ENCODE measurements at regions not wholly inside any gene's neighbourhood (a gene's known extent, or its start where the extent isn't known, plus 50 kb on each side); places are given as distances from the start of the nearest gene placed in this dataset.
"Not testable (repeated sequence)": the region's sequence is repeated elsewhere in the genome, so short reads cannot be mapped to it uniquely, and the experiment has no call there.

DNA sequence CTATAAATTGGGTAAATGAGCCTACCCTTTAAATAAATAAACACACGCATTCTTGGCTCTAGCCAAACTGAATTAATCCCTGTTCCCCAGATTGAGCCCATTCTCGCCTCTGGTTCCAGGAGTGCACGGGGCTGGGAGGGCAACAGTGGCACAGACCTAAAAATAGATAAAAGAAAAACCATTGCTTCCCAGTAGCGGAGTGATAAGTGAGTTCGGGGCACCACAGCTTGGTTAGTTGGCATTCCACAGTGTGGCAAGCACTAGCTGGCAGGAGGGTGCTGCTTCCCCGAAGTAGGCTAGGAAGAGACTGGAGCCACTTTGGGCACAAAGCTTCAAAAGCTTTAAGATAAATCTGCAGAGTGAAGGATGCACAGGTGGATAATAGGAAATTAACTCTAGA is 322.2 kb upstream of the SGCD start:
- no peak for DNase-seq

DNA sequence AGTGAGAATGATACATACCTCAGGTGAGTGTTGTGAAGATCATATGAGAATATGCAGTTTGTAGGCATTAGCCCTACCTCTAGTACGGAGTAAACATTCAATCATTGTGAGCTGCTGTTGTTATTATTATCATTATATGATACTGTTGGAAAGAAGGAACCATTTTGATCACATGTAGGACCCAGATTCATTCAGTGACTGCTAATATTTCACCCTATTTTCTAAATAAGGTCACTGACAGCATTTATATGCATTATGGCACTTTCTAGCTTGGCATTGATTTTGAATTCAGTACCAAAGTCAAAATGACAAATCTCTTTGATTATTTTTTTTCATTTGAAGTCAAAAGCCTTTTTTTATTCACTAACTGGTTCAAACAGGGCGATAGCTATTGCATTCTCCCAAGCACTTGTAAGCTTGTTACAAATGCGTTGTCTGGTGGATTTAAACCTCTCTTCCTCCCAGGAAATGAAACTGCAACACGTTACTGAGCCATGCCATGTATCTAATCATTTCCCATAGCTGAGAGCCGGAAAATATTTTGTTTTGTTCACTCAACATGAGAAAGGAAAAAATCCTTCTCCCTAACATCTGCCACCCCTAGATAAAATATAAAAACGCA is 320.8 kb upstream of the SGCD start:
- no peak for DNase-seq

DNA sequence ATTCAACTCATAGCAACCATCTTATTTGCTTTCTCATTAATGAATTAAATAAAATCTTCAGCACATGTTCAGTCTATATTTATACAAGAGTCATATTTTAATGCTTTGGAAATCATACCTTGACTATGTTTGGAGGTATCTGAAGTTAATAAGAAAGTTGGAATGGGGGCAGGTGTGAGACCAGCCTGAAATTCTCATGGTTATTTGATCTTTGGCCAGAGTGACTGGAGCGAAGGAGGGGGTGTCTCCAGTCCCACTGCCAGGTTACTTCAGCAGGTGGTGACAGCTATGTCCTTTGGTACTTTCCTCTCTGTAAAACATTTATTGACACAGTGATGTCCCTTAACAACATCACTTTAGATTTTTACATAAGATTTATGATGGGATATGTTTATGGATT is 318.1 kb upstream of the SGCD start:
- DNase-seq: no peak

- no peak for DNase-seq
Measured at GRCh38 chr5:156009583-156009982, 317.4 kb upstream of the SGCD start.

DNA sequence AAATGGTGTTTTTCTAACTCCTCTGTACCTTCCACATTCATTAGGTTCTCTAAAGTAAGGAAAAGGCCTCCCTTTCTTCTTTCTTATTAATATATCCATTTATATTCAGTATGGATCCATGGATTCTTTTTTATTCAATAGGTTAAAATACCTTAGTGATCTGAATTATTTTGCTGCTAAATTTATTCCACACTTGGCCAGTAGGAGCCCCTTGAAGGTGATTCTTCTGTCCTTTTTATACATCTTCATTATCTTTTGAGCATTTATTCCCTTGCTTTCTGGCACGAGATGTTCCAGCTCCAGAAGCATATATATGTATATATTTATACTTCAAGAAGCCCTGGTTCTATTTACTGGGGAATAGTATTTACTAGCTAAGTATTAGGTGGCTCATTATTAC is 311.8 kb upstream of the SGCD start:
- no peak for DNase-seq

DNA sequence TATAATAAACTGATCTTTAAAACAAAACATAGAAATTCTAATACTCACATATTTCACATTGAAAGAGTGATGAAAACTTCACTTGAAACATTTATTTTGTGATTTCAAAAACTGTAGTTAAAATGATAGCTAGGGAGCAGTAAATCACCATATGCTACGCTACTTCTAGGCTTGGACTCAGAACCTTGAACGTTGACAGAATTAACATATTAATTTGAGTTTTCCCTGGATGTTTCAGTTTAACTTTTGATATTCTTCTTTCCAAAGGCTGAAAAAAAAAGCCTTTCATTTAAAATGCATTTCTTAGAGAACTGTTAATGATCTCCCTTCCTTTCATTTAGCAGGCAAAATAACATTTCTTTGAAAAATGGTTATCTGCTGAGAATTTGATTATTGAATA is 307.8 kb upstream of the SGCD start:
- no peak for DNase-seq

DNA sequence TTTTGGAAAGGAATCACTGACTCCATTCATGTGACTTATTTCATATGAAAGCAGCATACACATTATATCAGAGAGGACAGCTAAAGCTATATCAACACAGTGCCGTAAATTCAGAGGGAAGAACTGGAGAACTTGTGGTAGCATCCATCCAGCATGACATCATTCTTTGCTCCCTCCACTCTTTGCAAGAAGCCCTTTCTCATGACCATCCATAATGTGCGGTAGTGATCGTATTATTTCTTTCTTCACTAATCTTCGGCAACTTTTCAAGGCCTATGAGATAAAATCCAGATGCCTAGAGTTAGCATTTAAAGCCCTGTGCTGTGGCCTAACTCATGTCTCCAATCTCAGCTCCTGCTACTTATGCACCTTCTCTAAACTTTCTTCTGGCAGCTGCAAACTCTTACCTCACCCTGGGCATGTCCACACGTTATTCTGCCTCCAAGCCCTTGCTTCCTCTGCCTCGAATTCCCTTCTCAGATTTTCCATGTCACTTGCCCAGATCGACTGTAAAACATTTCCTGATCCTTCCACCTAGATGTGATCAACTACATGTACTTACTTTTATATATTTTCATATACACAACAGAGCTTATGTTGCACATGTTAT is 307.3 kb upstream of the SGCD start:
- DNase-seq: no peak

DNA sequence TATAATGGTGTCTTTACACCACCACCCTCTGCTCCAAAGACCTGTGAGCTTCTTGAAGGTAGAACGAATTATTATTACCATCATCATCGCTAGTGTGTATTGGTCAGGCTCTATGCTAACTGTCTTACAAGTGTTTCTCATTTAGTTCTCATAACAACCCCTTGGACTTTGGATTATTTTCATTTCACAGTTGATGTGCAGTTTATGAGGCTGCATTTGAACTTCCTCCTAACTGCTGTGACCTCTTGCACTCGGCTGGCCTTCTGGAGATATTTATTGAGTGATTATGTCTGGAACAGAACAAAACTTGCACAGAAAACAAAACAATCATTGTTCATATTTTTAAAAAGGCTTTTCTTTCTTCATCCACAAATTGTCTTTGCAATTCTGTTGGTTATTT is 306.3 kb upstream of the SGCD start:
- DNase-seq: no peak

- DNase-seq: no peak
Measured at GRCh38 chr5:156021866-156022265, 305.1 kb upstream of the SGCD start.

DNA sequence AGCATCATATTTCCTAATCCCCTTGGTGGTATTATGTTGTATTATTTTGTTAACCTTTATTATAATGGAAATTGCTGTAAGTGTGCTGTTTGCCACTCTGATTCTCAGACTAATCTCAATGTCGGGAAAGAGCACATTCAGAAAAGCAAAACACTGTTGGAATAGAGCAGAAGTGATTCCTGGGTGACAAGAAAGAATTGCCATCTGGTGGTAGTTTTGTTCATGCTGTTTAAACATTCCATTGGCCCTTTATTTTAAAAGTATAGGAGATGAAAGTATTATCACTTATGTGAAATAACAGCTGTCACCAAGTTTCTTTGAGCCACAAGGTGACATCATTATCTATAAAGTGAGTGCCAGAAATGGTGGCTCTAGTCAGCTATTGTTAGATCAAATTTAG is 301.3 kb upstream of the SGCD start:
- DNase-seq: no peak

GRCh38 chr5:156031181-156031580 is 295.8 kb upstream of the SGCD start:
- DNase-seq: no peak

DNA sequence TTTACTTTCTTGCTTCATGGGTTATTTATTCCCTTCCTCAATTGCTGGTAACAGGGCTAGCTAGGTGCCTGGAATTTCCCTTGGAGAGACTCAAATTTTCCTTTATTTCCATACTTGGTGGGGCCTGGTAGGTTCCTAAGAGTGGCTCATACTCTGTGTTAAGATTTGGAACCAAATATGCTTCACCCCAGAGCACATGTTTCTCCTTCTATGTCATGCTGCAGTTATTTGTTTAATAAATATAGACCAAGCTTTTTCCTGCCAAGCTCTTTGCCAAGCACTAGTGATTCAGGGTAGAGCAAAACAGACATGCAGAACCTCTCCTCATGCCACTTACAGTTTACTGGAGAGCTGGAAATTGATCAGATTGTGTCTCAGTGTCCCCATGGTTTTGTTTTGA is 290.3 kb upstream of the SGCD start:
- DNase-seq: no peak

GRCh38 chr5:156037151-156037909 is 289.6 kb upstream of the SGCD start:
- DNase-seq: no peak

DNA sequence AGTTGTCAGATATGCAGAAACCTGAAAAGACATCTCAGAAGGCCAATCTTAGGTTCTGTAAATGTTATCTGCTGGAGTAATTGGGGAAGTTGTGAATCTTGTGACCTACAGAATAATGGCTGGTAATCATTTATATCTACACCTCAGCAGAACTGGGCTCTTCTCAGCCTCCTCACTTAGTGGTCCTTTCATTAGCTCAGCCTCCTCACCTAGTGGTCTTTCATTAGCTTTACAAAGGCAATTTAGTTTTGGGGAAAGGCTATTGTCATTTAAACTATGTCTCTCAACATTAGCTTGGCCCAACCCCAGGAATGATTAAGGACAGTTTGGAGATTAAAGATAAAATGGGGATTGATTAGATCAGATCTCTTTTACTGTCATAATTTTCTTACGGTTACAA is 284.2 kb upstream of the SGCD start:
- no peak for DNase-seq

GRCh38 chr5:156043351-156043750 is 283.6 kb upstream of the SGCD start:
- no peak for DNase-seq

DNA sequence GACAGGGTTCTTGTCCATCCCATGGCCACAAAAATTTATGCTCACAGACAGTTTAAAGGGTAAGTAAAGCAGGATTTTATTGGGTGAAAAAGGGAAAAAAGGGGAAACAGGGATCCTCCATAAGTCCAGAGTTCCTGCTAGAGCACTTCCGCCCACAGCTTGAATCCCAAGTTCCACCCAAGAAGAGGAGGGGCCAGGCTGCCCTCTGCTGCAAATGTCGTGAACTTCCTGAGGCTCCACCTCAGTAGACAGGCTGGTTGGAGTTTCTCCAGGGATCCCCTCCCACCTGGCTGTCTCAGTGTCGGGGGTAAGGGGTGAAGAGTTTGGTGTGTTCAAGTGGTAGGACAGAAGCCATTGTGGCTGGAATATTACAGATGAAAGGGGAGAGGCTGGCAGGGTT is 275.0 kb upstream of the SGCD start:
- DNase-seq: no peak

DNA sequence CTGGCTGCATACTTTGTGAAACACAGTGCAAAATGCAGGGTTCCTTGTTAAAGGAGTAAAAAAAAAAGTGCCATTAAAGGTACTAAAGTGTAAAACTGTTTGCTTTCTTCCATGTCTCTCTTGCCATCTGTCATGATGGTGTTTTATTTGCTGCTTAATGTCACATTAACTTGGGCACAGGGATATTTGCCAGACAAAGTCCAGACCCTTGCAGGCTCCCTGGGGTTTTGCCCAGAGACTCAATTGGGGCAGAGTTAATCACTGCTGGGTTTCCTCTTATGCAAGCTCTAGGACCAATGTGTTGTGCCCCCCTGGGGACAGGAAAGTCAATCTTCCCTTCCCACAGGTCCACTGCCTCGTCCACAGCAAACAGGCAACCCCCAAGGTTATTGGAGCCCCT is 274.3 kb upstream of the SGCD start:
- DNase-seq: no peak

DNA sequence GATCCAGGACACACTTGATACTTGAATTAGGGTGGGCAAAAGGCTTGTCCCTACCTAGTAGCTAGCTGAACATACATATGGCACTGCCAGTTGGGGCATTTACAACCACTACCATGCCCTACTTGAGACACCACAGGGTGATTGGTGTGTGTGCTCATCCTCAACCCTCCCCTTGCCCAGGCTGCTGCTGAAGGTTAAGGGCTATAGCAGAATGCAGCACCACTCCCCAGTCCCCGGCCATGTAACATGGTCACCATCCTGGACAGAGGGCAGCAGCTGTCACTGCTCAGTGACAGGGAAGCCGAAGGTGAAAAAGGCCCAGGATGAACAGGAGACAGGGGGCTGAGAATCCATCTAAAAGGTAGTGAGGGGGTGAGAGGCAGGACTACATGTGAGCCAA is 273.9 kb upstream of the SGCD start:
- DNase-seq: no peak

GRCh38 chr5:156076912-156077311 is 250.1 kb upstream of the SGCD start:
- DNase-seq: no peak

DNA sequence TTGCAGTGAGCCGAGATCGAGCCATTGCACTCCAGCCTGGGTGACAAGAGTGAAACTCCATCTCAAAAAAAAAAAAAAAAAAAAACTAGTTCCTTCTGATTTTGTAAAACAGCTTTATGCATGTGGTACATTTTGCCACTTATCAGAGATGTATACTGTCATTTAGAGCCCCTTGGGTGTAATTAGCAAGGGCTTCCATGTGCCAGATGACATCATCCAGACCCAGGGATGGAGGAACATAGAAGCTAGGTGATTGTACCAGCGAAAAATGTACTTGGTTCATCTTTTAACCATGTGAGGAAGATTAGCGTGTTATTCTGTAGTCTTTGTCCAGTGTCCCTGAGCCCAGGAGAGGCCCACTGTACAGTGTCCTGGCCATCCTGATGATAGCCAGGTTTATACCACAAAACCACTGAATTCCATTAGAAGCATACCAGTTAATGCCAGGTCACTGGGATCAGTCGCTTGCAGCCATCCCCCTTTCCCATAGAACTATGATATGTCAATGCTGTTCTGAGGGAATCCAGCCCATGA is 239.3 kb upstream of the SGCD start:
- no peak for DNase-seq

- not testable (repeated sequence) for DNase-seq
Measured at GRCh38 chr5:156089955-156090940, 236.7 kb upstream of the SGCD start.

- DNase-seq: no peak
Measured at GRCh38 chr5:156093024-156093423, 233.9 kb upstream of the SGCD start.

- DNase-seq: no peak
Measured at GRCh38 chr5:156094001-156094400, 233.0 kb upstream of the SGCD start.
